Hypothalamus (tissue), 51 donors: ENCODE measurements at regions not wholly inside any gene's neighbourhood (a gene's known extent, or its start where the extent isn't known, plus 50 kb on each side); places are given as distances from the start of the nearest gene placed in this dataset.

Experiments used
- DNase-seq, 51 donors: peaks; one replicate each; lab custom pipeline; 2025; lab: John Stamatoyannopoulos, UW

DNA sequence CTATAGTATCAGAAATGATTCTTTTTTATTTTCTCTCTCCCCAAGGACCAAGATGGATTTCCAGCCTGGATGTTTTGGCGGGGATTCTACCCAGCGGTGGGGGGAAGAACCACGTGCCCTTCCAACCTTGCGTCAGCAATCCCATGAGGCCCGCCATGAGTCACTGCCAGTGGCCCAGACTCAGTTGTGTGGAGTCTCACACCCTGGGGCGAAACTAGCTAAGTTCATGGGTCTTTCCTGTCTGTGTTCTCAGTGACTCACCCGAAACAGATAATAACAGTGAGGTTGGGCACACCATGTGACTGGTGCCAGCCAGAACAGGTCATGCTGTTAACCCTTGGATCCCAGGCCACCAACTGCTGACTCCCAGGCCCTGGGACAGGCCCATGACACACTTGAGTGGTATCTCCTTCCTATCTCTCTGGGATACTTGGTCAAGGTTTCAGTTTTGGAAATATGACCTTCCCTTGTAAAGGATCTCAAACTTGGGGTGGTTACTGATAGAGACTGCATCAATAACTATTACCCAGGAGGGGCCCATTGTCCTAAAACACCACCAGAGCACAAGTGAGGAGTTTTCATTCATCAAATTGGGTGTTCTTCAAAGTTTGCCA, 98.0 kb upstream of the DUSP10 start:
- DNase-seq = no peak

DNA sequence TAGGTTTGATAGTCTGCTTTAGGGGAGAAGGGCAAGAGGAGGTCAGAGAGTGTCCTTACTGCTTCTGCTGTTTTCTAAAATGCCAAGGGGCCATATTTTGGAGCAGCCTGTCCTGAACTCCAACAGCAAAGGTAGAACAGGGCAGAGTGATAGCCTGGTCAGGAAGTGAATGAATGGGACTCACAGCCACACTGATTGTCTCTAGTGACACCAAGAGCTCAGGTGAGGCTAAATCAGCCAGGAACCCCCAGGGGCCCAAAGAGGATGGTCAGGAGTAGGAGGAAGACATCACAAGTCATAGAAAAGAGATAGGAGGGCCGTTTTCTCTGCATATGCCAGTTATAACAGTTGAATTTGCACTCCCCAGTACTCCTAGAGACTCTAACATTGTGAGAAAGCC, 97.4 kb upstream of the DUSP10 start:
- no peak for DNase-seq

DNA sequence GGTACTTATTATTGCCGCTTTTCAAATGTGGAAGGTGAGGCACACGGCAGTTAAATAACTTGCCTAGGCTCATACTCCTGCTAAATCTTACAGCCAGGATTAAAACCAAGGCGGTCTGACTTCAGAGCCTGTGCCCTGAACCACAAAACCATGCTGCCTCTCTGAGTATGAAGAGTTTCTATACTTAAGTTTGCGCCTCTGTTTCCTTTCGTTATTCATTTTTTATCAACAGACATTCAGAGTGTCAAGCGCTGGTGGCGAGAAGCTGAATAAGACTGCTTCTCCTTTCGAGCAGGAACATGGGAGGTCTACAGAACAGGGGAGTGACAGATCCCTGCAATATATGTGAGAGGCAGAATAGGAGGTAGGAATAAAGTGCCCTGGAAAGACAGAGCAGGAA, 96.0 kb upstream of the DUSP10 start:
- no peak for DNase-seq

DNA sequence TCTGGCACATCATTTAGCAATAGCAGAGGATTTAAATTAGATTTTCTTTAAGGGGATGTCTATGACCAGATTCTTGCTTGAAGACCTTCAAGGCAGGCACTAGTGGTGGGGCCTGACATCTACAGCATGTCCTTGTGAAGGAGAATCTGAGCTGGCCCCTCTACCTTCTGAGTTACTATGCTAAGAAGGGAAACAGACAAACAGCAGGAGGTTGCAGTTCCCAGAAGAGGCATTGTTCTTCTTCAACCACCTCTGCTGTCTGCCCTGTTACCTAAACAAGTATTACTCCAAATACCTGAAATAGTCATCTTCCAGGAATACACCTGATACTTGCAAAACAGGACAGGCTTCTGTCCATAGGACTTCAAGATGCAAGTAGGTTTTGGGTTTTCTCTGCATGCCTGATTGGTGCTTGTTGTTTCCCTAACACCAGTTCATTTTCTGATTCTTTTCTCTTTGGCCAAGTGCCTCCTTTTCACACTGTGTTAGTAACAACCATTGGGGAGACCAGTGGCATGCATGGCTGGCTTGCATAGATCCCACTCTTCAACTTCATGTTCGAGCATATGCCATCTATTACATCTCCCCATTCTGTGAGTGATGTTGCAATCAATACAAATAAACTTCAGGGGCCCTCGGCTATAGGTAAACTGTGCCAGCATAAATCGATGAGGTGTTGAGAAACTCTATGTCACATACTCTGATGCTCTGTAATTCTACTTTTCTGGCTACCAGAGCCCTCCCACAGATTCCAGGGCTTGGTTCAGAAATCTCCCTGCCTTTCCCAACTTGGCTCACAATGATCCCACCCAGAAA, 93.0 kb upstream of the DUSP10 start:
- DNase-seq = no peak

DNA sequence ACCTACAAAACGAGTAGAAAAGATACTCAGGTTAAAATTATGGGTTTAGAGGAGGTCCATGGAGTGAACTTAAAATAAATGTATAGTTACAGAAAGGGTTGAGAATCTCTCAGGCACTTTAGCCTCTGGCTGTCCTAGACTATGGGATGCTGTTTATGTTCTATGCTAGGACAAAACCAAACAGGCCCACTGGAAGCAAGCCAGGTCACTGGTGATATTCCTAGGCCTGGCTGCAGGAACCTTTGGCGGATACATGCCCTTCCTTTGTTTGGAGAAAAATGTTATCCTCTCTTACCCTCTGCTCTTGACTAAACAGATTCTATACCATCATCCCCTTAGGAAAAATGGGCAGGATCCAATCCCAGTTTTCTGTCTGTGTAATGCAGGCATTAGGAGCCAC, 90.7 kb upstream of the DUSP10 start:
- no peak for DNase-seq

DNA sequence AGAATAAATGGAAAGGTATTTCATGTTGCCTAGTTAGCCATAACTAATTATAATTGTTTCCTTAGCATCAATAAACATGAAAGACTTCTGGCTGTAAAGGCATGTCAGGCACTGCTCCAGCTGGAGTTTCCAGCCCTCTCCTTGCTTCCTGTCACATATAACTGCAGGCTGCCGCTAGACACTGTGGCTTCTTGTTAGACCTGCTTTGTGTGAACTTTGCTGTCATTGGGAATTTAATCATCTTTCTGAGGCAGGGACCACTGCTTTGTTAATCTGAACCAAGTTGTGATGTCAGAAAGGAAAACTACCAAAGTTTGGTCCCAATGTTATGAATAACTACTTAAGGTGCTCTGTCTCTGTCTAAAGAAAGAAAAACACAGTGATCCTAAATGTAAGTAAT, 90.3 kb upstream of the DUSP10 start:
- DNase-seq = no peak

DNA sequence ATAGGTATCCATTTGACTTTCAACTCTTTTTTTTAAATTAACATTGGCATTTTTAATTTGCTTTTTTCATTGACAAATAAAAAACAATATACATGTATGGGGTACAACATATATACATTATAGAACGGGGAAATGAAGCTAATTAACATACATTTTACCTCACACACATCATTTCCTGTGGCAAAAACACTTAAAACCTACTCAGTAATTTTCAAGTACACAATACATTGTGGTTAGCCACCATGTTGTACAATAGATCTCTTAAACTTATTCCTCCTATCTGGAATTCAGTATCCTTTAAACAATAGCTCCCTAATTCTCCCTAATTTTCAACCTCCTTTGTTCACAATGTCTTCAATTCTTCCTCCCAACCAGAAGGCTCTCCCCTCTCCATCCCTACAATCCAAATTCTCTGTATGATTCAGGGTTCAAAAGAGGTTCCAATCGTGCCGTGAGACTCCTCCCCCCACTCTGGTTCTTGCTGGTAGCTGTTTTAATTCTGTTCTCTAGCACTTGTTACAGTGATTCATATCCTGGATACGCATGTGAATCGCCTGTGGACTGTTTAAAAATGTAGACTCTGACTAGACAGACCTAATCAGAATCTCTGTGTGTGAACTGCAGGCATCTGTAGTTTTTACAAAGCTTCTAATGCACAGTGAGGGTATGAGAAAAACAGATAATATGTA, 87.6 kb upstream of the DUSP10 start:
- DNase-seq = no peak

DNA sequence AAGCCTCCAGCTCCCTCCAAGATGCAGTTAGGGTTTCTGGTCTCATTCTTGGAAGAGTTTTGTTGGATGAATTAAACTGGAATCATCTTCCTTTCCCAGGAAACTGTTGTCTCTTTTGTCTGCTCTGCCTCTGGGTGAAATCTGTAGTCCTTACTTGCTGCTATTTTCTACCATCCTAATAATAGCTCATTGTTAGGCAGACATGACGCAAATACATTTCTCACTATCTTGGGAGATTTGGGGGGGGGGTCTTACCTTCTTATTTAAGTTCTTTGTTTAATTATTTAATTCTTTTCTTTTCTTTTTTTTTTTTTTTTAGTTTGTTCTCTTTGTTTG, 85.4 kb upstream of the DUSP10 start:
- DNase-seq = no peak

DNA sequence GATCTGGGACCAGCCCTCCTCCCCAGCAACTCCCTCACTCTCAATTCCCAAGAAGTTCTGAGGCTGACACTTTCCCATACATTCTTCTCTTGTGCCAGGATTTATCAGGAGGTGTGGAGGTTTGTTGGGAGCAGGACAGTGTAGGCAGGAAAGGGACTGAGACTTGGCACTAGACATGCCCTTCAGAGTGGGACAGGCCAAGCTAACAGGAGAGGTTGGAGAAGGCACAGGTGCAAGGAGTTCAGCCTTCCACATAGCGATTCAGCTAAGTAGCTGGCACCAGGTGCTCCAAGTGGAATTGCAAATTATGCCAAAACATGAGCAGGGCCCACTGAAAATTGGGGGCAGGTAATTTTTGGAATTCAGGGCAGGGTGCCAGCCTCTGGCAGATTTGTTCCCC, 83.0 kb upstream of the DUSP10 start:
- no peak for DNase-seq

DNA sequence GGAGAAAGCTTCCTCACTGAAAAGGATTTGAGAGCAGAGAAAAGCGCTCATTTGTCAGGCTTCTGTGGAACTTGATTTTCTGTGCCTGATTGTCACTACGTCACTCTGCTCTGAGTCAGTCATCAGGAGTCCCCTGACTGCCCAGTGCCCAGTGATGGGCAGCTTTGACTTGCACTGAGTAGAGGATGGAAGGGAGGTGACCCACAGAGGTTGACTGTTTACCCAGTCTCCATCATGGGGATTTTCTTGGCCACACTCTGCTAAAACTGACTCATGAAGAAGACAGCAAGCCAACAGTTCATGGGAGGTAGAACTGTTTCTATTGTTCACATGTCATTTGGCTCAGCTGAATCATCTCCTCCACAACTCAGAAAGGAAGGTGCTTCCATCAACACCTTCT, 82.1 kb upstream of the DUSP10 start:
- DNase-seq = no peak

DNA sequence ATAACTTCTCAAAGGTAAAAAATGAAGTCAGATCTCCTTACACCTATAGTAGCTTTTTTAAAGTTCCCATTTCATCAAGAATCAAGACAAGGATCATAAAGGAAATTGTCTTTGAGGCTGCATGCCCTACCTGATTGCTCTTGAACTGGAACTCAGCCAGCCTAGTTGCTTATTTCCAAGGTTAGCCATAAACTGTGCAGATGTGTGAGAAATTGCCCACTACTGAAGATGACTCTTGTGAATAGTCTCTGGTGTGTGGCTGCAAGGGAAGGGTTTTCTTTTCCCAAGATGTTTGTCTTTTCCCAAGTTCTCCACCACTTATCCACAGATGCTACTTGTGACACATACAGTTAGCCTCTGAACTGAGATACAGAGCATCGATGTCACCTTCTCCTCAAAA, 81.7 kb upstream of the DUSP10 start:
- DNase-seq = no peak

DNA sequence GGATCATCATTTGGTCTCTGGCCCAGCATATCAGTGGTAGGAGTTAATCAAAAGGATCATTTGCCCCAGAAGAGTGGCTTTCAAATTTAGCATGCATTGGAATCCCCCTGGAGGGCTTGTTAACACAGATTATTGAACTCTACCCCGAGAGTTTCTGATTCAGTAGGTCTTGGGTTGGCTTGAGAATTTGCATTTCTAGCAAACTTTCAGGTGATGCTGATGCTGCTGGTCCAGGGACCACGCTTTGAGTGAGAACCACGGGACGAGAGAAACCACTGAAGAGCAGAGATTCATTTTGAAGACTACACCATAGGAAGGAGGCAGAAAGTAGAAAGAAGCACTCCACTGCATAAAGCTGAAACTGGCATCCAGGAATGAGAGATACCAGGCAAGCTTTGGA, 81.3 kb upstream of the DUSP10 start:
- no peak for DNase-seq

DNA sequence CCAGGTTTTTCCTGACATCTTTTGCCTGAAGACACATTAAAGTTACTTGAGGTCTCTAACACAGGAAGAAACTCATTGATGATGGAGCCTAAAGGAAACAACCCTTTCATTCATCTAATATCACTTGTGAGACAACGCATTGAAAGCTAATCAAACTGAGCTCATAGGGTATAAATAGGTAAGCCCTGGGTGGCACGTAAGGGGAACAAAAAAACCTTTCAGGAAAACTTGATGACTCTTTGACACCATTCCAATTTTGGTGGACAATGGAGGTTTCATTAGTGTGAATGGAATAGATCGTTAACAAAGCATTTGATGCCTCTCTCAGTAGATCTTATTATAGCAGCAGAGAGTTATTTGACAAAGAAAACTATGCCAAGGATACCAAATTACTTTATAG, 80.7 kb upstream of the DUSP10 start:
- no peak for DNase-seq

DNA sequence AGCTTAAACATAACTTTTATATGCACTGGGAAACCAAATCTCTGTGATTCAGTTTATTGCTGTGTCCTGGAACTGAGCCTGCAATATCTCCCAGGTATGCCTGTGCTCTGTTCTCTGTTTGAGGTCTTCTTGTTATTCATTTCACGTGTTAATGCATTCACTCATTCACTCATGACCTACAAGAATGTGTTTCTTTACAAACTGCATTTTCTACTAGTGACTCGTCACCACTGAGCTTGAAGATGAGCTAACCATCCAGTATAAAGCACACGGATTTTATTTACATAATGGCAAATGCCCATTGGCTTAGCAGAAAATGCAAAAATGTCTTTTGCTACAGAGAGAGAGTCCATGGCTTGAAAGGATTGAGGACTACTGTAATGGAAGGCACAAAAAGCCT, 75.0 kb upstream of the DUSP10 start:
- no peak for DNase-seq

DNA sequence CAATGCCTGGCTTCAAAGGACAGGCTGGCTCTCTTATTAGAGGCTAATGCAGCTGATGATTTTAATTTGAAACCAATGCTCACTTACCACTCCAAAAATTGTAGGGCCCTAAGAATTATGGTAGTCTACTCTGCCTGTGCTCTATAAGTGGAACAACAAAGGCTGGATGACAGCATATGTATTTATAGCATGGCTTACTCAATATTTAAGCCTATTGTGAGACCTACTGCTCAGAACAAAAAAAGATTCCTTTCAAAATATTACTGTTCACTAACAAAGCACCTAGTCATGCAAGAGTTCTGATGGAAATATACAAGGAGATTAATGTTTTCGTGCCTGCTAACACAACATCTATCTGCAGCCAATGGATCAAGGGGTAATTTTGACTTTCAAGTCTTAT, 73.8 kb upstream of the DUSP10 start:
- DNase-seq = no peak

DNA sequence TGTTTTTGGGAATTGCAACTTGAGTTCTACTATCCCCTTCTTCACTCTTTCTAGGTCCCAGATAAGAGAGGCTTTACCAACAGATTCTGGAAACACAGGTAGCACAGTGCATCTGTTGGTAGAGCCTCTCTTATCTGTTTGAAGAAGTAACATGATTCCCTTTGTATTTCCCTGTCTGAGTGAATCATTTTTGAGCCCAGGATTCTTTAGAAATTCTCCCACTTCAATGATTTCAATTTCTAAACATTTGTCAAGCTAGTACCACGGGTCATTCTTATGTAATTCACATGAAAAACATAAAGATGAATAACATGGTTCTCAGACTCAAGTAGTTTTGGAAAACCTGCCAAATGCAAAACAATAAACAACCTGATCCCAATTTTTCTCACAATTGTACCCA, 72.0 kb upstream of the DUSP10 start:
- DNase-seq = no peak

DNA sequence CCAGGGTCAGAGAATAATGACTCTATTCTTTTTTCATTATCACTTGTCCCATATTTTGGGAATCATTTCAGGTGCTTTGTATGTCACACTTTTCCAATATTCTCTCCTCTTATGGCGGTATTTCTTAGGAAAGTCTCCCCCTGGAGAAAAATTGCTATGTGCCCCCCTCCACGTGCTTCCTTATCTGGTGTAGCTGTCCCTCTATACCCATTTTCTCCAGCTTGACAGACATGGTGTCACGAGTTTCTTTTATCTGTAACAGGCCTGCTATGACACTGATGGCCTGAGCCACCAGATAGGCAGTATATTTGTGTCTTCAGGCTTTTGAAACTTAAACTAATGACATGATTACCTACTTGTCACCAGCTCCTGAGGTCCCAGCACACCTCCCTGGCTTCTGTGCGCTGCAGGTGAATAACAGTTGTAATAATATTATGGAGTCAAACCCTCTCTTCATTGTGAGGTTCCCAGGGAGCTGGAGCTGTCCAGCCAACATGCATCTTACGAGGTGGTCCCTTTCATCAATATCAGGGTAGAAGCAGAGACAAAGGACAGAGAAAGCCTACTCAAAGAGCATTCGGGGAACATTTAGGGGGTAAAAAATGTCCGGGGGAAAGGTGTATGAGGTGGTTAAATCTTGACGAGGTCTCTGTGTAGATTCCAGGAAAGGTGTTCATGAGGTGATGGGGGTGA, 71.2 kb upstream of the DUSP10 start:
- DNase-seq = no peak

DNA sequence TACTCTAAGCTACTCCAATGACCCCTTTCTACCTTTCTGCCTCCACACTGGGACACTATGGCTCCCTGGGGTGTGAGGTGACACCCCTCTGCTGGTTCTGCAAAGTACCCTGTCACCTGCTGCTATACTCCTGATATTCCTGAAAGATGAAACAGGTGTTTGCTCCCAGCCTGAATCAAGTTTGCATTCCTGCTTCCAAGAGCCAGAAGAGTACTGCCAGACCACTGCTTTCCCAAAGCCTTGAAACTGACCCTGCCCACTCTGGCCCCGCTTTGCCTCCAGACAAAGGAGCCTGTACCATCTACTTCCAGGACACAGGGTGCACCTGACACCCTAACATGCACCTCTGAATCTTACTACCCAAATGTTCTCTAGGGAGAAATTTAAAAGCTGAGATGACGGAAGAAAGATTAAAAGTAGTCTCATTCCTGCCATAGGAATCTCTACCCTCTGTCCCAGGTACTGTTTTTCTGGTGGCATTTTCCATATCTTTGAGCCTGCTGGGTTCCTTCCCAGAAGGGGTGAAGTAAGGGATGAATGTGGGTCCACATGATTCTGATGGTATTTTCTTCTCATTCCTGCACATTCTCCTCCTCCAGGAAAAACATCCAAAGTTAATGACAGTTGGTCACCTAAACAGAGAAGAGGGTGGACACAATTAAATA, 70.3 kb upstream of the DUSP10 start:
- DNase-seq = no peak

DNA sequence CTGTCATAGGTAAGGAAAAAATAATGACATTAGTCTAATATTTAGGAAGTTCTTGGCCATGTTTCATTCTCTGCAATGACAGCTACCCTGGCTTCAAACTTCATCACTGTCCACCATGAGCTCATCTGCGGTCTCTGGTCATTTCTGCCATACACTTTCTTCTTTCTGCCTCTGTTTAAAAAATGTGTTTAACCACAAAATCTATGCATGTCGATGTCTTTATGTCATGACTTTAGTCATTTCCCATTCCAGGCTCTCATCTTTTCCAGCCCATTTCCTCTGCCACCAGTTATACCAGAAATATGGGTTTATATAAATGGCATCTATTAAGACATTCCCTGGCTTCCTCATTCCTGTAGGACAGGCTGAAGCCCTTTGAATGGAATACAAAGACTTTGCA, 68.5 kb upstream of the DUSP10 start:
- DNase-seq = no peak

DNA sequence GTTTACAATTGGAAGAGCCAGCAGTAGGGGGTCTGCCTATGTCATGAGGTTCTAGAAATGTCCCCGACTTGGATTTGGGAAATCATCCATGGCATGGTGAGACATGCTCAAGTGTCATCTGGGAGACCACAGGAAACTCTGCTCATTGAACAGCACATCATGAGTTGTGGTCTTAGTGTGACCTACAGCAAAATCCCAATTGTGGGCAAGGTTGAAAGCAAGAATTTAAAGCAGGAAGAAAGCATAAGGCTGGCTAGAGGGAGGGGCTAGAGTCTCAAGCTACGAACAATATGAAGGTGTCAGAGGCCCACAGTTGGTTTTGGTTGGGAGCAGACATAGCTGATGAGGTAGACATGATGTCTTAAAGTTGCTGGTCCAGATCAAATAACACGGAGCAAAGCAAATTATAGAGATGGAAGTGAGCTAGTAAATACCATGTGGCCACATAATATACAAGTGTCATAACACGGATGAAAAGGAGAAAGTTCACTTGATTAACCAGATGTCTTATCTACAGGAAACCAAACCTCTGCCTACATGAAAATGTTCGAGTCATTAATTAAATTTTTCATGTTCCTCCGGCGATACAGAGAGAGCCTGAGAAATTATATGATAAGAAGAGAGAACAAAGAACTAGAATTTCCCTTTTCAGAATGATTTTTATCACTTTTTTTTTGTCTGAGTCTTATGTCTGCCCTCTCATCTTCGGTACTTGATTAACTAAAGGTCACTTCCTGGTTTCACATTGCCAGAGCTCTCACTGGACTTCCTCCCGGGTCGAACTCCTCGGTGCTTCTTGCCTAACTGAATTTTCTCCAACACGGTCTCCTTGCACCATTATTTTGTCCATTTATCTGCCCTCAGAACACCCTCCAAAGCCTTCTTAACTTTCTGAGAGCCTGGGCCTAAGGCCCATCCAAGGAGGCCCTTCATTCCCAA, 67.5 kb upstream of the DUSP10 start:
- DNase-seq = no peak
